ENCODE measurements at regions not wholly inside any gene's neighbourhood (a gene's known extent, or its start where the extent isn't known, plus 50 kb on each side); places are given as distances from the start of the nearest gene placed in this dataset.

DNA sequence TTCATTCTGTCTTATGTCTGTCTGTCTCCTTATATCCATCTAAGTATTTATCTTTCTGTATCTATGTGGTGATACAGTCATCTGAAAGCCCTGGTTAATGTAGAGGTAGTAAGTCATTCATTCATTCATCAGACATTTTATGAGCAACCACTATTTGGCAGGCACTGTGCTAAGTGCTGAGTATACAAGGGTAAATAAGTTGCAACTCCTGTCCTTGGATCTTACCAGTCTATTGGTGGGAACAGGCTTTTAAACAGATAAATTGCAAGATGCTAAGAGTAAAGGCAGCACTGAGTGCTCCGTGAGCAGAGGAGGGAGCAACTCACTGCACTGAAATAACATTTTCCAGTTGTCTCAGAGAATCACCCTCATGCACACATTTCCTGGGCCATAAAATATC, 68.6 kb downstream of the TMEM30B start:
- no peak overlapping the region for H3K4me3 ChIP-seq (ENCODE audit: low read depth, low read length)
- no peak for DNase-seq (ENCODE audit: low read depth)

DNA sequence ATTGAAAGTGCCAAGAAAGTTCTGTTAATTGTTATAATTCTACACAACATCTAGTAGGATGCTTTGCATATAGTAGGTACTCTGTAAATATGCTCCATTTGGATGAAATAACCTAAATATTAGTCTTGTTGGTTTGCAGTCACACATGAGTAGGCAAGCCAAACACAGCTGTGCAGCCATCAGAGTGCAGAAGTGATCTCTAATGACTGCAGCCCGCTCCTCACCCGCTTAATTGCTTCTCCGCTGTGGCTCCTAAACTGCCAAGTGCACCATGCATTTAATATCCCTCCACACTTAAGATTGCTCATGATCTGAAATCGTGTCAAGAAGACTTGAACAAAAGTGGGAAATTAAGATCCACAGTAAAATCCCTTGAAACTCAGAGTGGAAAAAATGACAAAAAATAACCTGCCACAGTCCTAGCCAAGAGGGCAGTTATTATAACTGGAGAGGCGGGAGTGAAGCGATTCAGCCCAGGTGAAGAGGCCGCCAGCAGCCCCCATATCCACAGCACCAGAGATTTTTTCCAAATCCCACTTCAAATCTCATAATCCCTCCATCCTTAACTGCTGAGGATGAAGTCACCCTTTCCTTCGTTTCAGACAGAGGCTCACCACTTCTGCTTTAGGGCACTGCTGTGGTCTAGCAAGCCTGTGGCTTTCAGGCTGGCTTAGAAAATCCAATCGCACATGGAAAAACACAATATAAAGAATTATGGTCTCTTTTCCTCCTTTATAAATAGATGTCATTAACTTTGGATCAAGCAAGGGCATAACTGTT, 69.5 kb downstream of the TMEM30B start:
- TF ChIP-seq, protein P1, sequence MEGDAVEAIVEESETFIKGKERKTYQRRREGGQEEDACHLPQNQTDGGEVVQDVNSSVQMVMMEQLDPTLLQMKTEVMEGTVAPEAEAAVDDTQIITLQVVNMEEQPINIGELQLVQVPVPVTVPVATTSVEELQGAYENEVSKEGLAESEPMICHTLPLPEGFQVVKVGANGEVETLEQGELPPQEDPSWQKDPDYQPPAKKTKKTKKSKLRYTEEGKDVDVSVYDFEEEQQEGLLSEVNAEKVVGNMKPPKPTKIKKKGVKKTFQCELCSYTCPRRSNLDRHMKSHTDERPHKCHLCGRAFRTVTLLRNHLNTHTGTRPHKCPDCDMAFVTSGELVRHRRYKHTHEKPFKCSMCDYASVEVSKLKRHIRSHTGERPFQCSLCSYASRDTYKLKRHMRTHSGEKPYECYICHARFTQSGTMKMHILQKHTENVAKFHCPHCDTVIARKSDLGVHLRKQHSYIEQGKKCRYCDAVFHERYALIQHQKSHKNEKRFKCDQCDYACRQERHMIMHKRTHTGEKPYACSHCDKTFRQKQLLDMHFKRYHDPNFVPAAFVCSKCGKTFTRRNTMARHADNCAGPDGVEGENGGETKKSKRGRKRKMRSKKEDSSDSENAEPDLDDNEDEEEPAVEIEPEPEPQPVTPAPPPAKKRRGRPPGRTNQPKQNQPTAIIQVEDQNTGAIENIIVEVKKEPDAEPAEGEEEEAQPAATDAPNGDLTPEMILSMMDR (IDR thresholded peaks at IDR 0.05; ENCODE audit: insufficient read depth, low read length), result no peak
- DNase-seq (ENCODE audit: low read depth), result no peak
- H3K4me3 ChIP-seq (ENCODE audit: low read depth, low read length), result no peak overlapping the region

More for the DNA sequence above, 68.6 kb downstream of the TMEM30B start:
- TF ChIP-seq, protein P1 (IDR thresholded peaks at IDR 0.05; ENCODE audit: insufficient read depth, low read length), result no peak

DNA sequence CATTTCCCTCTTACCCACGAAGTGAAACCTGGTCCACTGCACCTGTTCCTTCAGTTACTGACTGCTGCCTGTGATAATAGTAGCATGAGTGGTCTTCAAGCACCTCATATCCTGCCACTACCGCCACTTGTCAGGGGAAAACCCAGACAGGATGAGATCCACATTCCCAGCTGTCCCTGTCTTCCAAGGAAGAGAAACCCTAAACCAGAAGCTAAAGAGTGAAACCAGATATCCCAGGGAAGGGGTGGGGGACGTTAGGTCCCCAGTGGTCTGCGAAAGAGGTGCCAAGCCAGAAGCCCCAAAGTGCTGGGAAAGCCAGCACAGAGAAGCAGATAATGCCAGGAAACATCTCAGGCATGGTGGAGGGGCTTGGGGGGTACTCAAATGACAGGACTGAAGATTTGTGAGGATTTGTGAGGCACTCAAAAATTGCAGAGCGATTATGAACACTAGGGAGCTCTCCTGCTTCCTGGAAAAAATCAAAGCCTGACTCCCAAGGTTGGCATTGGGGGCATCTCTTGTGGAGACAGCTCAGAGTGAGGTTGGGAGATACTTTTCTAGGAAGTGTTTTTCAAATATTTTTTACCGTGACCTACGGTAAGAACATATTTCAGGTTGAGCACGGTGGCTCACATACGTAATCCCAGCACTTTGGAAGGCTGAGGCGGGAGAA, 77.9 kb downstream of the TMEM30B start:
- DNase-seq (ENCODE audit: low read depth), result no peak
- H3K4me3 ChIP-seq (ENCODE audit: low read depth, low read length), result no peak overlapping the region
- TF ChIP-seq, protein P1 (IDR thresholded peaks at IDR 0.05; ENCODE audit: insufficient read depth, low read length), result no peak

DNA sequence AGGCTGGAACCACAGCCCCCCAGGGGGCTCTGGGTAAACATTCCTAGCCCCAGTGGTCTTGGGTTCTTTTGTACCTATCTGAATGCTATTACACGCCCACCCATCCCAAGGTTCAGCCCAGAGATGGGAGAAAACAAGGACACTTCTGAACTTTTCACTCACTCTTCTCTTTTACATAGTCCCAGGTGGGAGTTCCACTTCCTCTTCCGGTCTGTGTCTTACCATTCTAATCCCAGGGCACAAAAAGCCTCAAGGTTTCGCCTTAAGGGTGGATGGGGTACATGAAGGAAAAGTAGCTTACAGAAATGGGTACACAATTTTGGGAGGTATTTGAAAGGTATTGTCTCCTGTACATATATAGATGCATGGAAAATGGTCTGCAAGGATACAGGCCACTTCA, 79.0 kb downstream of the TMEM30B start:
- no peak for DNase-seq (ENCODE audit: low read depth)
- TF ChIP-seq, protein P1 (IDR thresholded peaks at IDR 0.05; ENCODE audit: insufficient read depth, low read length), result no peak
- no peak overlapping the region for H3K4me3 ChIP-seq (ENCODE audit: low read depth, low read length)

DNA sequence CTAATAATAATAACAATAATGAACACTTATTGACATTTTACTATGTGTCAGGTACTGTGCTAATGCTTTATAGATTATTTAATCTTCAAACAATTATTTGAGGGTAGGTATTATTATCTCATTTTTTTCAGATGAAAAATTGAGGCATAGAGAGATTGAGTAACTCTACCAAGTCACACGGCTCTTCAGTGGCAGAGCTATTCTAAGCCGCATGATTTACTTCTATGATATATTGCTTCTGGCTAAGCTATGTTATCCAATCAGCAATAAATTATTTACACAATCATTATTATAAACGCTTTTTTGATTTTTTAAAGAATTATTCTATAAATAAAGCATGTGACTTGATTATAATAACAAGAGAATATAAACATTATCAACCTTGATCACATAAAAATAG, 80.0 kb downstream of the TMEM30B start:
- DNase-seq (ENCODE audit: low read depth), result no peak

DNA sequence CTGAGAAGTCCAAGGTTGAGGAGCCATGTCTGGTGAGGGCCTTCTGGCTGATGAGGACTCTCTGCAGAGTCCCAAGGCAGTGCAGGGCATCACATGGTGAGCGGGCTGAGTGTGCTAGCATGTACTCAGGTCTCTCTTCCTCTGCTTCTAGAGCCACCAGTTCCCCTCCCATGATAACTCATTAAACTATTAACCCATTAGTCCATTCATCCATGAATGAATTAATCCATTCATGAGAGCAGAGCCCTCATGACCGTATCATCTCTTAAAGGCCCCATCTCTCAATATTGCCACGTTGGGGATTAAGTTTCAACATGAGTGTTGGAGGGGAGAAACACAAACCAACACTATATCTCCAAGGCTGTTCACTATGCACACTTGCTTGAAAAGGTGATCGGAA, 83.7 kb downstream of the TMEM30B start:
- no peak for DNase-seq (ENCODE audit: low read depth)
- TF ChIP-seq, protein P1 (IDR thresholded peaks at IDR 0.05; ENCODE audit: insufficient read depth, low read length), result no peak
- no peak overlapping the region for H3K4me3 ChIP-seq (ENCODE audit: low read depth, low read length)

More for the DNA sequence above, 80.0 kb downstream of the TMEM30B start:
- TF ChIP-seq, protein P1 (IDR thresholded peaks at IDR 0.05; ENCODE audit: insufficient read depth, low read length), result no peak
- no peak overlapping the region for H3K4me3 ChIP-seq (ENCODE audit: low read depth, low read length)
